ENCODE measurements at regions not wholly inside any gene's neighbourhood (a gene's known extent, or its start where the extent isn't known, plus 50 kb on each side); places are given as distances from the start of the nearest gene placed in this dataset.

- TF ChIP-seq, protein P1, sequence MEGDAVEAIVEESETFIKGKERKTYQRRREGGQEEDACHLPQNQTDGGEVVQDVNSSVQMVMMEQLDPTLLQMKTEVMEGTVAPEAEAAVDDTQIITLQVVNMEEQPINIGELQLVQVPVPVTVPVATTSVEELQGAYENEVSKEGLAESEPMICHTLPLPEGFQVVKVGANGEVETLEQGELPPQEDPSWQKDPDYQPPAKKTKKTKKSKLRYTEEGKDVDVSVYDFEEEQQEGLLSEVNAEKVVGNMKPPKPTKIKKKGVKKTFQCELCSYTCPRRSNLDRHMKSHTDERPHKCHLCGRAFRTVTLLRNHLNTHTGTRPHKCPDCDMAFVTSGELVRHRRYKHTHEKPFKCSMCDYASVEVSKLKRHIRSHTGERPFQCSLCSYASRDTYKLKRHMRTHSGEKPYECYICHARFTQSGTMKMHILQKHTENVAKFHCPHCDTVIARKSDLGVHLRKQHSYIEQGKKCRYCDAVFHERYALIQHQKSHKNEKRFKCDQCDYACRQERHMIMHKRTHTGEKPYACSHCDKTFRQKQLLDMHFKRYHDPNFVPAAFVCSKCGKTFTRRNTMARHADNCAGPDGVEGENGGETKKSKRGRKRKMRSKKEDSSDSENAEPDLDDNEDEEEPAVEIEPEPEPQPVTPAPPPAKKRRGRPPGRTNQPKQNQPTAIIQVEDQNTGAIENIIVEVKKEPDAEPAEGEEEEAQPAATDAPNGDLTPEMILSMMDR (IDR thresholded peaks at IDR 0.05; ENCODE audit: low read depth, low read length), result no peak
- H3K4me3 ChIP-seq (replicated peaks in 1 of 2; ENCODE audit: low read depth in 2 of 2, low read length in 2 of 2), result no peak overlapping the region
- peak; percentile 92 to 96 for DNase-seq (ENCODE audit: low read depth in 2 of 2)
These were observed 130.6 kb downstream of the SMAD6 start for GRCh38 chr15:66832664-66833063.

DNA sequence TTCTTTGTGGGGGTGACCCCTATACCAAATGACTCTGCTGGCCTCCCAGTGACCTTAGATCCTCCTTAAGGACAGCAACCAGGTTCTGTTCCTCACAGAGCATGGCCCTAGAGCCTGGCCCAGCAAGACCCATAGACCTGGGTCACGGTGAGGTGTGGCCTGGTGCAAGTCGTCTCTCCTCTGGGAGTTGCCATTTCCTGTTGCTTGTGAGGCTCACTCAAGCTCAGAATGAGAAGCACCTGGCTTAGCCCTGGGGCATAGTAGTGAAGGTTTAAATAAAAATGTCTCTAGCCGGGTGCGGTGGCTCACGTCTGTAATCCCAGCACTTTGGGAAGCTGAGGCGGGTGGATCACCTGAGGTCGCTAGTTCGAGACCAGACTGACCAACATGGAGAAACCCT is 131.3 kb downstream of the SMAD6 start:
- no peak overlapping the region for H3K4me3 ChIP-seq (replicated peaks in 1 of 2; ENCODE audit: low read depth in 2 of 2, low read length in 2 of 2)
- no peak for DNase-seq (ENCODE audit: low read depth in 2 of 2)
- TF ChIP-seq, protein P1 (IDR thresholded peaks at IDR 0.05; ENCODE audit: low read depth, low read length), result no peak

GRCh38 chr15:66833803-66834202 is 131.8 kb downstream of the SMAD6 start:
- no peak for DNase-seq (ENCODE audit: low read depth in 2 of 2)
- TF ChIP-seq, protein P1 (IDR thresholded peaks at IDR 0.05; ENCODE audit: low read depth, low read length), result no peak
- H3K4me3 ChIP-seq (replicated peaks in 1 of 2; ENCODE audit: low read depth in 2 of 2, low read length in 2 of 2), result no peak overlapping the region

- peak; percentile 49 to 65 for DNase-seq (ENCODE audit: low read depth in 2 of 2)
- TF ChIP-seq, protein P1 (IDR thresholded peaks at IDR 0.05; ENCODE audit: low read depth, low read length), result no peak
- H3K4me3 ChIP-seq (replicated peaks in 1 of 2; ENCODE audit: low read depth in 2 of 2, low read length in 2 of 2), result no peak overlapping the region
These were observed 133.1 kb downstream of the SMAD6 start for GRCh38 chr15:66834881-66835878.

- no peak for DNase-seq (ENCODE audit: low read depth in 2 of 2)
- H3K4me3 ChIP-seq (replicated peaks in 1 of 2; ENCODE audit: low read depth in 2 of 2, low read length in 2 of 2), result no peak overlapping the region
- TF ChIP-seq, protein P1 (IDR thresholded peaks at IDR 0.05; ENCODE audit: low read depth, low read length), result no peak
These were observed 134.4 kb downstream of the SMAD6 start for GRCh38 chr15:66836231-66837030.

DNA sequence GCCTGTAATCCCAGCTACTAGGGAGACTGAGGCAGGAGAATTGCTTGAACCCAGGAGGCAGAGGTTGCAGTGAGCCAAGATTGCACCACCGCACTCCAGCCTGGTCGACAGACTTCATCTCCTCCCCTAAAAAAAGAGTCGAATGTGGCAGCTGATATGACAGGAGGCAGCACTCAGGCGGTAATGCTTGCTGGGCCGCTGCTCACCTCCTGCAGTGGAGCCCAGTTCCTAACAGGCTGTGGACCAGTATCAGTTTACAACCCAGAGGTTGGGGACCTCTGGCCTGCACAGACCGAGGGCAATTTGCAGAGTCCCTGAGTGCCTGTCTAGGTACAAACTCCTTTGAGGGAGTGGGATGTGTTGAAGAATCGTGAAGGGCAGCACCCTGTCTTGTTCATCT is 136.2 kb downstream of the SMAD6 start:
- TF ChIP-seq, protein P1 (IDR thresholded peaks at IDR 0.05; ENCODE audit: low read depth, low read length), result no peak
- no peak overlapping the region for H3K4me3 ChIP-seq (replicated peaks in 1 of 2; ENCODE audit: low read depth in 2 of 2, low read length in 2 of 2)
- DNase-seq (ENCODE audit: low read depth in 2 of 2), result no peak

All from cardiac fibroblast (primary cell).